Endothelial cell of umbilical vein (primary cell): ENCODE measurements at regions not wholly inside any gene's neighbourhood (a gene's known extent, or its start where the extent isn't known, plus 50 kb on each side); places are given as distances from the start of the nearest gene placed in this dataset.

Experiments
- EZH2 ChIP-seq: IDR thresholded peaks from 2 replicates; pipeline ENCODE4 v1.6.1; 2012; ENCODE audit warnings: borderline replicate concordance, low read depth, mild to moderate bottlenecking, moderate library complexity, low read length, inconsistent platforms; ENCODE audit not compliant: severe bottlenecking
- JUN ChIP-seq: IDR thresholded peaks from 2 replicates; pipeline ENCODE4 v1.6.1; 2011; ENCODE audit warnings: borderline replicate concordance, low read depth; ENCODE audit not compliant: insufficient read length, insufficient read depth
- MYC ChIP-seq: IDR thresholded peaks from one replicate; pipeline ENCODE4 v1.6.1; 2011; ENCODE audit warnings: mild to moderate bottlenecking, low read depth, low read length
- POLR2A ChIP-seq: IDR thresholded peaks from 2 replicates; pipeline ENCODE4 v1.6.1; 2012; ENCODE audit warnings: low read depth, mild to moderate bottlenecking, control low read depth, low read length
- POLR2AphosphoS5 ChIP-seq: IDR thresholded peaks from 2 replicates; pipeline ENCODE4 v1.6.1; 2012; ENCODE audit warnings: low read depth, mild to moderate bottlenecking, control low read depth, low read length, moderate library complexity; ENCODE audit not compliant: insufficient read depth
- TF ChIP-seq, protein P1 (sequence below), 2 donors: IDR thresholded peaks; 1 replicate in 1 of 2; 2 replicates in 1 of 2; pipeline ENCODE4 v1.5.1; 2011; ENCODE audit warnings: low read length in 2 of 2, mild to moderate bottlenecking in 2 of 2, moderate library complexity in 2 of 2, control low read depth in 1 of 2, inconsistent platforms in 1 of 2, low read depth in 1 of 2; ENCODE audit not compliant: insufficient read depth in 1 of 2; ENCODE audit errors: extremely low read depth in 1 of 2
- TF ChIP-seq, protein P2 (sequence below): IDR thresholded peaks from 2 replicates; pipeline ENCODE4 v1.6.1; 2011; ENCODE audit not compliant: insufficient read depth, insufficient read length

DNA sequence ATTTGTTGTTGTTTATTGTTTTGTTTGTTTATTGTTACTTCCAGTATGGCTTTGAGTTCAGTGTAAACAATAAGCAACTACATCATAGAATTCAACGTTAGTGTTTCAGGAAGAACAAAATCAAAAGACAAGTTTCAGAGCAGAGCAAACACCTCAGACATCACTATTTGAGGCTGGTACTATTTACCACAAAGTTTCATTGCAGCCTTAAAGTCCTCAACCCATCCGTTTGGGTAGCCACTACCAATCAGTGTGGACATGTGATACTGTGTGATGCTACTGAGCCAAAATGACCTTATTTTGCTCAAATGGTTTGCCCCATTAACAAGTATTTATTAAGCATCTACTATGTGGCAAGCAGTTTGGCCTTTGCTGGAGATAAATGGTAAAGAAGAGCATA lies 458.5 kb upstream of the PTGER4 start:
- TF ChIP-seq POLR2AphosphoS5 (no peak), POLR2A (no peak), EZH2 (no peak), MYC (no peak), JUN (no peak)
- TF ChIP-seq, protein P1, sequence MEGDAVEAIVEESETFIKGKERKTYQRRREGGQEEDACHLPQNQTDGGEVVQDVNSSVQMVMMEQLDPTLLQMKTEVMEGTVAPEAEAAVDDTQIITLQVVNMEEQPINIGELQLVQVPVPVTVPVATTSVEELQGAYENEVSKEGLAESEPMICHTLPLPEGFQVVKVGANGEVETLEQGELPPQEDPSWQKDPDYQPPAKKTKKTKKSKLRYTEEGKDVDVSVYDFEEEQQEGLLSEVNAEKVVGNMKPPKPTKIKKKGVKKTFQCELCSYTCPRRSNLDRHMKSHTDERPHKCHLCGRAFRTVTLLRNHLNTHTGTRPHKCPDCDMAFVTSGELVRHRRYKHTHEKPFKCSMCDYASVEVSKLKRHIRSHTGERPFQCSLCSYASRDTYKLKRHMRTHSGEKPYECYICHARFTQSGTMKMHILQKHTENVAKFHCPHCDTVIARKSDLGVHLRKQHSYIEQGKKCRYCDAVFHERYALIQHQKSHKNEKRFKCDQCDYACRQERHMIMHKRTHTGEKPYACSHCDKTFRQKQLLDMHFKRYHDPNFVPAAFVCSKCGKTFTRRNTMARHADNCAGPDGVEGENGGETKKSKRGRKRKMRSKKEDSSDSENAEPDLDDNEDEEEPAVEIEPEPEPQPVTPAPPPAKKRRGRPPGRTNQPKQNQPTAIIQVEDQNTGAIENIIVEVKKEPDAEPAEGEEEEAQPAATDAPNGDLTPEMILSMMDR (IDR thresholded peaks at IDR 0.05; ENCODE audit: extremely low read depth in 1 of 2, insufficient read depth in 1 of 2, low read depth in 1 of 2, low read length in 2 of 2), result no peak
- TF ChIP-seq, protein P2, sequence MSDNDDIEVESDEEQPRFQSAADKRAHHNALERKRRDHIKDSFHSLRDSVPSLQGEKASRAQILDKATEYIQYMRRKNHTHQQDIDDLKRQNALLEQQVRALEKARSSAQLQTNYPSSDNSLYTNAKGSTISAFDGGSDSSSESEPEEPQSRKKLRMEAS, result no peak
